Fibroblast of mammary gland (primary cell): ENCODE measurements at regions not wholly inside any gene's neighbourhood (a gene's known extent, or its start where the extent isn't known, plus 50 kb on each side); places are given as distances from the start of the nearest gene placed in this dataset.

Experiments
- DNase-seq: peaks from one replicate; pipeline ENCODE4 v3.0.0-alpha.2; 2010; ENCODE audit warnings: low read depth
- H3K4me3 ChIP-seq: 2 replicates; pipeline ENCODE4 v1.5.1; 2011; ENCODE audit warnings: low read depth, mild to moderate bottlenecking, low read length, moderate library complexity; ENCODE audit not compliant: control insufficient read depth
- CTCF ChIP-seq: conservative IDR thresholded peaks from 2 replicates; pipeline ENCODE4 v1.5.1; 2011; ENCODE audit warnings: low read depth, low read length, inconsistent platforms; ENCODE audit not compliant: control insufficient read depth, insufficient read depth

- DNase-seq = no peak
- H3K4me3 ChIP-seq = no peak overlapping the region
- no peak for TF ChIP-seq CTCF
Observed at GRCh38 chr18:43589611-43590151, 312.4 kb upstream of the SYT4 start.

- TF ChIP-seq CTCF = no peak
- DNase-seq = no peak
- no peak overlapping the region for H3K4me3 ChIP-seq
Observed at GRCh38 chr18:43590182-43590903, 313.1 kb upstream of the SYT4 start.

- no peak overlapping the region for H3K4me3 ChIP-seq
- no peak for TF ChIP-seq CTCF
- no peak for DNase-seq
Observed at GRCh38 chr18:43592269-43592668, 315.0 kb upstream of the SYT4 start.

GRCh38 chr18:43596105-43596712 is 318.9 kb upstream of the SYT4 start:
- no peak overlapping the region for H3K4me3 ChIP-seq
- DNase-seq = peak; percentile 45
- TF ChIP-seq CTCF = peak; percentile 66

GRCh38 chr18:43601432-43601831 is 324.1 kb upstream of the SYT4 start:
- H3K4me3 ChIP-seq = no peak overlapping the region
- DNase-seq = no peak
- TF ChIP-seq CTCF = no peak

- peak; percentile 1 for DNase-seq
- no peak for TF ChIP-seq CTCF
- H3K4me3 ChIP-seq = no peak overlapping the region
Observed at GRCh38 chr18:43605224-43605623, 327.9 kb upstream of the SYT4 start.
